ENCODE measurements at regions not wholly inside any gene's neighbourhood (a gene's known extent, or its start where the extent isn't known, plus 50 kb on each side); places are given as distances from the start of the nearest gene placed in this dataset.

GRCh38 chr14:94887591-94887990, 117.7 kb upstream of the GSC start:
- H3K27me3 Mint-ChIP-seq = peaks cover 3% of the 10 kb centered on the region
- no peak overlapping the region for H3K4me3 Mint-ChIP-seq
- H3K4me1 Mint-ChIP-seq = no peaks in the 10 kb centered on the region
- H3K9me3 Mint-ChIP-seq = no peaks in the 10 kb centered on the region
- no peak overlapping the region for H3K27ac Mint-ChIP-seq
- no peak for DNase-seq
- H3K36me3 Mint-ChIP-seq = no peaks in the 10 kb centered on the region
- CTCF ChIA-PET = no interaction called here

- Mint-ChIP-seq H3K4me1 (no peaks in the 10 kb centered on the region), H3K27ac (no peak overlapping the region), H3K4me3 (no peak overlapping the region), H3K9me3 (no peaks in the 10 kb centered on the region), H3K36me3 (no peaks in the 10 kb centered on the region), H3K27me3 (peaks cover 3% of the 10 kb centered on the region)
- CTCF ChIA-PET = no interaction called here
- DNase-seq = no peak
Measured at GRCh38 chr14:94886931-94887330, 117.0 kb upstream of the GSC start.

- Mint-ChIP-seq H3K9me3 (no peaks in the 10 kb centered on the region), H3K27ac (no peak overlapping the region), H3K4me3 (no peak overlapping the region), H3K36me3 (no peaks in the 10 kb centered on the region), H3K4me1 (no peaks in the 10 kb centered on the region), H3K27me3 (peaks cover 3% of the 10 kb centered on the region)
- DNase-seq = no peak
- CTCF ChIA-PET = no interaction called here
Measured at GRCh38 chr14:94885481-94886155, 115.7 kb upstream of the GSC start.

- no peaks in the 10 kb centered on the region for H3K4me1 Mint-ChIP-seq
- H3K4me3 Mint-ChIP-seq = no peak overlapping the region
- H3K27me3 Mint-ChIP-seq = peaks cover 3% of the 10 kb centered on the region
- CTCF ChIA-PET = no interaction called here
- DNase-seq = no peak
- H3K36me3 Mint-ChIP-seq = no peaks in the 10 kb centered on the region
- H3K27ac Mint-ChIP-seq = no peak overlapping the region
- no peaks in the 10 kb centered on the region for H3K9me3 Mint-ChIP-seq
Measured at GRCh38 chr14:94884616-94885230, 114.8 kb upstream of the GSC start.

- Mint-ChIP-seq H3K4me3 (no peak overlapping the region), H3K36me3 (no peaks in the 10 kb centered on the region), H3K4me1 (no peaks in the 10 kb centered on the region), H3K27ac (no peak overlapping the region), H3K9me3 (no peaks in the 10 kb centered on the region), H3K27me3 (no peaks in the 10 kb centered on the region)
- DNase-seq = no peak
- CTCF ChIA-PET = no interaction called here
Measured at GRCh38 chr14:94882401-94882800, 112.5 kb upstream of the GSC start.

- Mint-ChIP-seq H3K4me1 (no peaks in the 10 kb centered on the region), H3K27ac (no peak overlapping the region), H3K9me3 (no peaks in the 10 kb centered on the region), H3K36me3 (no peaks in the 10 kb centered on the region), H3K4me3 (no peak overlapping the region), H3K27me3 (no peaks in the 10 kb centered on the region)
- CTCF ChIA-PET = no interaction called here
- no peak for DNase-seq
Measured at GRCh38 chr14:94880876-94881275, 111.0 kb upstream of the GSC start.

- Mint-ChIP-seq H3K4me3 (no peak overlapping the region), H3K27ac (no peak overlapping the region), H3K27me3 (no peaks in the 10 kb centered on the region), H3K9me3 (no peaks in the 10 kb centered on the region), H3K4me1 (no peaks in the 10 kb centered on the region), H3K36me3 (no peaks in the 10 kb centered on the region)
- CTCF ChIA-PET = no interaction called here
- DNase-seq = no peak
Measured at GRCh38 chr14:94880106-94880505, 110.2 kb upstream of the GSC start.

GRCh38 chr14:94879537-94879936, 109.6 kb upstream of the GSC start:
- Mint-ChIP-seq H3K9me3 (no peaks in the 10 kb centered on the region), H3K27ac (no peak overlapping the region), H3K36me3 (no peaks in the 10 kb centered on the region), H3K4me1 (no peaks in the 10 kb centered on the region), H3K4me3 (no peak overlapping the region), H3K27me3 (no peaks in the 10 kb centered on the region)
- no peak for DNase-seq
- CTCF ChIA-PET = no interaction called here

- H3K4me1 Mint-ChIP-seq = no peaks in the 10 kb centered on the region
- no peak overlapping the region for H3K27ac Mint-ChIP-seq
- DNase-seq = no peak
- H3K9me3 Mint-ChIP-seq = no peaks in the 10 kb centered on the region
- no peaks in the 10 kb centered on the region for H3K27me3 Mint-ChIP-seq
- CTCF ChIA-PET = no interaction called here
- no peaks in the 10 kb centered on the region for H3K36me3 Mint-ChIP-seq
- H3K4me3 Mint-ChIP-seq = no peak overlapping the region
Measured at GRCh38 chr14:94876306-94876705, 106.4 kb upstream of the GSC start.

- no peak overlapping the region for H3K4me3 Mint-ChIP-seq
- H3K36me3 Mint-ChIP-seq = no peaks in the 10 kb centered on the region
- no peaks in the 10 kb centered on the region for H3K27me3 Mint-ChIP-seq
- DNase-seq = no peak
- CTCF ChIA-PET = no interaction called here
- no peaks in the 10 kb centered on the region for H3K4me1 Mint-ChIP-seq
- no peak overlapping the region for H3K27ac Mint-ChIP-seq
- no peaks in the 10 kb centered on the region for H3K9me3 Mint-ChIP-seq
Measured at GRCh38 chr14:94875256-94875655, 105.3 kb upstream of the GSC start.

GRCh38 chr14:94868772-94869072, 98.8 kb upstream of the GSC start:
- Mint-ChIP-seq H3K36me3 (no peaks in the 10 kb centered on the region), H3K4me1 (no peaks in the 10 kb centered on the region), H3K4me3 (no peak overlapping the region), H3K27me3 (peaks cover 40% of the 10 kb centered on the region), H3K9me3 (no peaks in the 10 kb centered on the region), H3K27ac (no peak overlapping the region)
- CTCF ChIA-PET = no interaction called here
- DNase-seq = no peak

- H3K9me3 Mint-ChIP-seq = no peaks in the 10 kb centered on the region
- H3K4me1 Mint-ChIP-seq = no peaks in the 10 kb centered on the region
- no peaks in the 10 kb centered on the region for H3K36me3 Mint-ChIP-seq
- H3K4me3 Mint-ChIP-seq = no peak overlapping the region
- DNase-seq = no peak
- CTCF ChIA-PET = no interaction called here
- no peak overlapping the region for H3K27ac Mint-ChIP-seq
- peaks cover 42% of the 10 kb centered on the region for H3K27me3 Mint-ChIP-seq
Measured at GRCh38 chr14:94867946-94868771, 98.2 kb upstream of the GSC start.

GRCh38 chr14:94867209-94867608, 97.3 kb upstream of the GSC start:
- no peak for DNase-seq
- CTCF ChIA-PET = no interaction called here
- no peaks in the 10 kb centered on the region for H3K9me3 Mint-ChIP-seq
- no peak overlapping the region for H3K4me3 Mint-ChIP-seq
- no peak overlapping the region for H3K27ac Mint-ChIP-seq
- H3K27me3 Mint-ChIP-seq = peaks cover 45% of the 10 kb centered on the region
- no peaks in the 10 kb centered on the region for H3K4me1 Mint-ChIP-seq
- H3K36me3 Mint-ChIP-seq = no peaks in the 10 kb centered on the region

- DNase-seq = no peak
- H3K4me3 Mint-ChIP-seq = no peak overlapping the region
- no peaks in the 10 kb centered on the region for H3K4me1 Mint-ChIP-seq
- H3K27ac Mint-ChIP-seq = no peak overlapping the region
- no peaks in the 10 kb centered on the region for H3K9me3 Mint-ChIP-seq
- H3K27me3 Mint-ChIP-seq = peaks cover 57% of the 10 kb centered on the region
- CTCF ChIA-PET = no interaction called here
- H3K36me3 Mint-ChIP-seq = no peaks in the 10 kb centered on the region
Measured at GRCh38 chr14:94864387-94865195, 94.7 kb upstream of the GSC start.

All from activated naive CD4-positive, alpha-beta T cell treated with anti-CD3 and anti-CD28 coated beads, Interleukin-2, amount 10 ng/mL, durations not matched to agents 7 days and 5 days (primary cell).